ENCODE measurements at regions not wholly inside any gene's neighbourhood (a gene's known extent, or its start where the extent isn't known, plus 50 kb on each side); places are given as distances from the start of the nearest gene placed in this dataset.
"Not testable (repeated sequence)": the region's sequence is repeated elsewhere in the genome, so short reads cannot be mapped to it uniquely, and the experiment has no call there.

DNA sequence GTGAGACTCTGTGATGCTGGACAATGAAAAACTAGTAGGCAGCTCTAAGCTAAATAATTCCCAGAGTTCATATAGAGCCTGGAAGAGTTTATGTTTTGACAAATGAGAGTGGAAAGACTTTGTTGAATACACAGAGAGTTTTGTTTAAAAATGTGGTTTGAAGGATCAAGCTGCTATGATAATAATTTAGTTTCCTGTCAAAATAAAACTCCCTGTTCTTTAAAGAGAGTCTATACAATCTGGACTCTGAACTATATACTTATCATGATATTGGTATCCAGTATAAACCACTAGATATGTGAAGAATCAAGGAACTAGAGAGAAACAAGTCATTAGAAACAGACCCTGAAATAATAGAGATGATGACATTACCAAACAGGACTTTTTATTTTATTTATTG lies 158.6 kb downstream of the C4orf33 start:
- no peak for DNase-seq

DNA sequence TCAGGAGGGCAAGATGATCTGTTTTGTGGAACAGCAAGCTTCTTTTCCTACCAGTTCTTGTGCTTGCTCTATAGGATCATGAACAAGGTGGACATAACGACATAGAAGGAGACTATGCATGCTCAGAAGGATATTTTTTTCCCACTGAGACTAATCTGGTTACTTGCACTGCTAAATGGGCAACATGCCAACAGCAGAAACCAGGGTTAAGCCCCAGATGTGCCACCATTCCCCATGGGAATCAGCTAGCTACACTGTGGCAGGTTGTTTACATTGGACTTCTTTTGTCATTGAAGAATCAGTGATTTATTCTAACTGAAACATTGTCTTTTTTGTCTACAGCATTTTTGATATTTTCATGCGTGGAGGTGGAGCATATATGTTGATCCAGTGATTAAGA lies 165.6 kb downstream of the C4orf33 start:
- no peak for DNase-seq

DNA sequence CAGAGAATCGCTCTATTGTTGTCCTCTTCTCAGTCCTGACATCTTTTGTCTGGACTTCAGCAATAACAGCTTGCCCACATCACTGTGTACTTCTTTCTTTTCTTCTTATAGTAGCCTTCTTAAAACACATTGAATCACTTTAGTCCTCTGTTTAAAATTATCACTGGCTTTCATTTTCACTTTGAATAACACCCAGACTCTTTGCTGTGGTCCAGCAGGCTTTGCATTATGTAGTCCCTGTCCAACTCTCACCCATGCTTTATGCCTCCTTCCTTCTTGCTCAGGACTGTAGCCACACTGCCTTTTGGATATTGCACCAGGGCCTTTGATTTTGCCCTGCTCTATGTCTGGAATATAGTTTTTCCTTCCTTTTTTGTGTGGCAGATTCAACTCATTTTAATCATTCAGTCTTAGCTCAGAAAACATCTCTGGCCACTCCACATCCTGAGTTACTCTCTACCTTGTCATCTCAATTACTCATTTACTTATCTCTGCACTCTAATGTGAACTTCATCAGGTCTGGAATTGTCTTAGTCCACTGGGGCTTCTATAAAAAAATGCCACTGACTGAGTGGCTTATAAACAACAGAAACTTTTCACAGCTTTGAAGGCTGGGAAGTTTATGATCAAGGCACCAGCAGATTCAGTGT lies 168.2 kb downstream of the C4orf33 start:
- no peak for DNase-seq

DNA sequence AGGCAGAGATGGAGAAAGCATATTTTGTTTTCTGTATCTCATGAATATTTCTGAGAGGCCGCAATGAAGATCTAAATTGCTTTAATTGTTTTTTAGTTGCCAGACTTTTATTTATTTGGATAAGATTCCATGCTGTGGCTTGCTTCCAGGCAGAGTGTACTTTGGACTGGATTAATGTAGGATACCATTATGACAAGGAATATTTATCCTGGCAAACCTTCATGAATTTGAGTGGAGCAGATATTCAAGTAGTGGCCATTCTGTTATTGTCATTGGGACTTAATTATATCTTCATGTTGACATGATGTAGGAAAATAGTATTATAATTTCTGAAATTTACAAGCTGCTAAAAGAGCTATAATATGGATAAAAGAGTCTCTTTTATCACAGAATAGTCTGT lies 182.9 kb downstream of the C4orf33 start:
- no peak for DNase-seq

DNA sequence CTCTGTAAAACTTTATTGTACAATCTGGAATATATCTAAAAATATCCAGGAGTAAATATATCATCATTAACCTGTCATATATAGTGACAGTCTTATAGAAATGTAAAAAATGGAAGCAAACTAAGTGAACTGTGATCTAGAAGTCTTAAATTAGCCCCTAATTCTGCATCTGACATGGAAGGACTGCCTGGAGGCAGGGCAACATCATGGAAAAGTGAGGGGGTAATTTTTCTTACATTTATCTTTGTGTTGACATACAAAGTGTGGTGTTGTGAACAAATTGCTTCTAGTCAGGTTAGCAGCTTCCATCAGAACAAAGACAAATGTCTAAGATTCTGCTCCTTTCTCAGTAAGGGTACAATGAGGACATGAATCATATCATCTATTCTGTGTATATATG lies 186.3 kb downstream of the C4orf33 start:
- DNase-seq, result no peak

DNA sequence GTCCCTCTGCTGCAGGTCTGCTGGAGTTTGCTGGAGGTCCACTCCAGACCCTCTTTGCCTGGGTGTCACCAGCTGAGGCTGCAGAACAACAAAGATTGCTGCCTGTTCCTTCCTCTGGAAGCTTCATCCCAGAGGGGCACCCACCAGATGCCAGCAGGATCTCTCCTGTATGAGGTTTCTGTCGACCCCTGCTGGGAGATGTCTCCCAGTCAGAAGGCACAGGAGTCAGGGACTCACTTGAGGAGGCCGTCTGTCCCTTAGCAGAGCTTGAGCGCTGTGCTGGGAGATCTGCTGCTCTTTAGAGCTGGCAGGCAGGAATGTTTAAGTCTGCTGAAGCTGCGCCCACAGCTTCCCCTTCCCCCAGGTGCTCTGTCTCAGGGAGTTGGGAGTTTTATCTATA lies 196.2 kb downstream of the C4orf33 start:
- DNase-seq, result not testable (repeated sequence)

DNA sequence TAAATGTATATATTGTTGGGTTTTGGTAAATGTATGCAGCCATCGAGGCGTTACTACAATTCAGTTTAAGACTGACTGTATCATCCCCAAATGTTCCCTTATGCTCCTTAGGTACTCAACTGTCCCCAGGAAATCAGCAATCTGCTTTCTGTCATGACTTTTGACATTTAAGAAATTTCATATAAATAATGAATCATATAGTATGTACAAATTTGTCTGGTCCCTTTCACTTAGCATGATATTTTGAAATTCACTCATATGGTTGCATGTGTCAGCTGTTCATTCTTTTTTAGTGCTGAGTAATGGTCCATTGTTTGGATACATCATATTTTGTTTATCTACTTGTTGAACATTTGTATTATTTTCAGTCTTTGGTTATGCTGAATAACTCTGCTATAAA lies 218.8 kb downstream of the C4orf33 start:
- DNase-seq, result no peak

DNA sequence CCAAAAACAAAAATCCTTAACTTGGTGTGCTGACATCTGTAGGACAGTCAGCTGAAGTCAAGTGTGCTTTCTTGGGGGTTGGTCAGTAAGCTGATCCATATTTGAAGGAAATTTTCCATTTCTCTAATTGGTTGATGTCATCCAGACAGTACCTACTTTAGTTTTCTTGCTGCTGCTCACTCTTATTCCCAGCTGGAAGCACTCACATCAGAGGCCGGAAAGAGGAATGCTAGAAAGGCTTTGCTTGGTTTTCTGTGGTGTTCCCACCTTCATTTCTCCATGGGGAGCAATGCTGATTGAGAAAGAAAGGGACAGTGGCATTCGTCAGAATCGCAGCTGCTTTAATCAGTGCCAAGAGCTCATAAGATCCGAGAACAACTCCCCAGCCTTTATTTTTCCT lies 227.0 kb downstream of the C4orf33 start:
- DNase-seq, result no peak

DNA sequence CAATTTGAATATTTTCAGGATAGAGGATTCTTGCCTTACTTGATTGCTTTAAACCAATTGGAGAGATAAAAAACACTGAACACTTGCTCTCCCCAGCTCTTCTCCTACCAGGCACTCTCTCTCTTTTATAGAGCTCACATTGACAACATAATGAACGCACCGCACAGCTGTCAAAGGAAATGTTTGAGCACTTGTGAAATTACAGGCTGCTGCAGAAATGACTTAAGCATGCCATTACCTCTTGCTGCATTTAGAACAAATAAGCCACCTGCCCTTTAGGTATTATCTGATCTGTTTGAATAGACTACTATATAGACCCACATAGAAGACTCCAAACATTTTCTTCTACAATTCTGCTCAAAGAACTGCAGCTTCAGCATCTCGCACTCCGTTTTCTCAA lies 227.7 kb downstream of the C4orf33 start:
- no peak for DNase-seq

DNA sequence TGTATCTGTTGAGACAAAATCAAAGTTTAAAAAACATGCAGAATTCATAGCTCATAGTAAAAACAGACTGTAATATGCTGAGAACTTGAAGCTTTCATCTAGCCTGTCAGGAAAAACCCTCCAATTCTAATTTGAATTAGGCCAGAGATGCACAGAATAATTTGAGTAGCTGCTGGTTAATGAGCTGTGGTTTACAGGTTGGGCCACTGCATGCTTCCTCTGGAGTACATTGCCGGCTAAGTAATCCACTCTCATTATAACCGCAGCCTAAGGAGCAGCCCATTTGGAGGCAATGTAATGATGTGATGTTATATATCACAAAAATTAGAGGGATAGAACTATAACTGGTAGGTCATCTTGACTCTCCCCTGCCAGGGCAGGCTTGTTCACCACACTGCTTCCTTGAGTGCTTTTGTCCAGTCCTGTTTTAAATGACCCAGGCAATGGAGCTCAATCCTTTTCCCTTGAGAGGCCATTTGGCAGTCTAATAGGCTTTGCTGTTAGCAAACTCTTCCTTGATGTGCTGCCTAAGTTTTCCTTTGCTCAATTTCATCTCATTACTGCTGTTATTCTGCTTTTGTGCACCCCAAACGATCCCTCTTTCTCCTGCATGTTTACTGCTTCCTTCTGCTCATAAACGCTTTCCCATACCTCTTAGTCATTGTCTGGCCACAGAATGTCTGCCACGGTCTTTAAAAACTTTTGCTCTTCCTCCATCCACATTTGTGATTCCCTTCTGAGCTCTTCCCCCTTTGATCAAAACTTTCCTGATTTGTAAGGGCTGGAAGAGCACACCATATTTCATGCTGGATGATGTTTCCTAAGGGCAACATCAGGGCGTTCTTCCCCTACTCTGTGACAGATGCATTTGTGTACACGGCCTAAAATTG lies 230.9 kb downstream of the C4orf33 start:
- DNase-seq, result no peak

DNA sequence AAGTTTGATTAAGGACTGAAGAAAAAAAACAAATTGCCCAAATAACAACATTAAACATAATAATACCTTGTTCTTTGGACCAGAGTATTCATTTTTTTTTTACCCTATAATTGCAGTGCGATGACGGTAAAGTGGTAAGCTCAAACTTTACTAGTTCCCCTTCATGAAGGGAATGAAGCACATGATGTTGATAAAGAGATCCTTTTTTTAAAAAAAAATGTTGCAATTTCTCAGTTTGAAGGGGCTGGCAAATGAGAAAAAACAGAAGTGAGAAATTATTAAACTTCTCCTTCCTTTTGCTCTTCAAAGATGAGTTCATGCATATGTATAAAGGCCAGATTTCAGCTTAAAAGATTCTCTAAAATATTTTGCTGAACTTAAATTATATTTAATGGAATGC lies 231.7 kb downstream of the C4orf33 start:
- DNase-seq, result no peak

DNA sequence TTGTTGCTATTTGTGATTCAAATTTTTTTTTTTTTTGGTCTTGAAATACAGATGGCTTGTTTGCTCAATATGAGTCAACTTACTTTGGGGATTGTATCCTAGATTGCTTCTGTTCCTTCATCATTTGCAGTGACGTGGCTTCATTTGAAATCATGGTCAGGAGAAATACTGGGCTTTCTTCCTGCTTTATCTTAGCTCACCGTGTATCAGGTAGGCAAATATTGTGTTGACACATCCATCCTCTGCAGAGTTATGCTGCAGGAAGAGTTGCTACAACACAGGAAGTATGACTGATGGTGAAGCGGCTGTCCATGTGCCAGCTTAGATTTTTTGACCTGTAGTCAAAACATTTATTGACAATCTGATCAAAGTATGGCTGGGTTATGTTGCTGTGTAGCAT lies 232.2 kb downstream of the C4orf33 start:
- DNase-seq, result no peak

DNA sequence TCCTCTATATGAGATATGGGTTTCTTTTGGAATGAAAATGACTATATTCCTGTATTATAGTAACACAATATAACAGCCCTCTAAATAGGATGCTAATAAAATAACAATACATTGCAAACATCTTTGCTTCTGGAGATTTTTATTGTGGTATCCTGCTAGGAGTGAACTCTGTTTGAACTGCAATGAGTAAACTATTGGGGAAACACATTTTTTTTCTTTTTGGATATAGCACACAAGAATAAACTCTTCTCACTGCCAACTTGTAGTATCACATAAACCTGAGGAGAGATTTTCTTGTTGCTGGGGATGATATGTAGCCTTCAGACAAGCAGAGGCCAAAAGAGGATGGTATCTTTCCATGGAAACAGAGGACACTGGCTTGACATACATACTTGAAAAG lies 238.2 kb downstream of the C4orf33 start:
- no peak for DNase-seq

DNA sequence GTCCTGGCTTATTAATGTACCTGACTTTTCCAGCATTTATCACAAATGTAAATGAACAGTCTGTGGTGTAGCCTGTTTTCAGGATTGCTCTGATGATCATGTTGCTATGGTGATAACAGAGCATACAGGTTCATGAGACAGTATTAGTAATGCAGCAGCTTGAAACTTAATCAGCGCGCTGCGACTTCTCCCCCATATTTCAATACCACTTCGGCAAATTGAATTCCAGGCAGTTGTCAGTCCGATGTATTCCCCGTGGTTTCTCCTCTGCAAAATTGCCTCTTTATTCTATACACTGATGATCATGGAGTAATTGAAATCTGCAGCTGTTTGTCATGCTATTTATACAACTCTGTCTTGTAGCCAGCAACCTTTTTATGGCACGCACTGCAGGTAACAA lies 239.3 kb downstream of the C4orf33 start:
- no peak for DNase-seq

DNA sequence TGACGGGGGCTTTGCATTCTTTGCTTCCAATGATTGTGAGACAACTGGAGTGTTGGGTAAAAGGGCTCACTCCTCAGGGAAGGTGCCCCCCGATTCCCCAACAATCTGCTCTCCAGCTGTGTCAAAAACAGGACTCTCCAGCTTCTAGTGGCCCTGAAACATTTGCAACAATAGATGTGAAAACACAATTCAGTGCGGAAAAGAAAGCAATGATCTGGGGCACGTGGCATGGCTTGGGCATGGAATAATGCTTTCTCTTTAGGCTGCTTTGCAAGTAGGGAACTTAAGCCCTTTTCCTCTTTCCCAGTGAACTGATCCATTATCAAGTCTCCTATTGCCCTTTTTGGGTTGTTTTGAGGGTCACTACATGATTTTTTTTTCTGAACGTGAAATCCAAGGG lies 239.9 kb downstream of the C4orf33 start:
- no peak for DNase-seq

DNA sequence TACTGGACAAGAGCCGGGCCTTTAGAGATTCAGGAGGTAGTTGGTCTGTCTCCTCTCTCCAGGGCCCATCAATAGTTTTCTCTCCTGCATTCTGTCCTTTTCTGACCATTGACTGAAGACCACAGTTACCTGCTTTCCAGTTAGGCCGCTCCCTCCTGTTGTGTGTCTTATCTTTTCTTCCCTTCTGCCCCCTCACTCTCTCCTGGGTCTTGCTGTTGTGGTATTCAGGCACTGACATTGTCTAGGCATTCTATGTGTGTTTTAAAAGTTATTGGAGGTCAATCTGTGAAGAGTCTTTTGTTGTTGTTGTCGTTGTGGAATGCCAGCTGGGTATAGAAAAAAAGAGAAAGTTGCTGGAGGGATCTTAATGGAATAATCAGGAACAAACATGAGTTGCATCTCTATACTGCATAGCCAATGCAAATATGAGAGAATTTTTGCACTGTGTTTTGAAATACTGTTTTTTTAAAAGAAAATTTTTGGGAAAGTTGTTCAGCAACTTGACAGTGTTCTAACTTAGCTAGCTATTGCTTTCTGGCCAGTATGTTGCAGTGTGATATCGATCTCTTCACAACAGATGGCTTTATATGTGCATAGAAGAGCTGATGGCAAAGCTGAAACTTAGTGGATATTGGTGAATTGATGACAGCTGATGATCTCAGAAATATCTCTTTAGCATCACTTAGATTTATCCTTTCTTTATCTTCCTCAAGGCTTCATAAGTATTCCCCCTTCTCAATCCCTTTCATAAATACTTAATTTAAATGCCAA lies 240.7 kb downstream of the C4orf33 start:
- no peak for DNase-seq

DNA sequence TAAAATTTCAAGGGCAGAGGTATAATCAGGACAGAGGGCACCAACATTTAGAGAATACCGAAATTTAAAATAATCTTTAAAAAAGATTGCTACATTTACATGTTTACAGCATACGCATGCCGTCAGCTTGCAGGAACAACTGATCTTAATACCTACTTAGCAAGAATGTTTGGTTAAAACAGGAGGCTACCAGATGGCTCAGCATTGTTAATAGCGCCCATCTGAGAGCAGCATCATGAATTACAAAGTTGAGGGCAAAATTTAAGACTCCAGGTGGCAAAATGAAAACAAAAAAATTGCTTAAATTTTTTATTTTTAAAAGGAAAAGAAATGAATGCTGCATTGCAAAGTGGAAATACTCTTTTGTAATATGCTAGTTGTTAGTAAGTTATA lies 241.3 kb downstream of the C4orf33 start:
- no peak for DNase-seq

DNA sequence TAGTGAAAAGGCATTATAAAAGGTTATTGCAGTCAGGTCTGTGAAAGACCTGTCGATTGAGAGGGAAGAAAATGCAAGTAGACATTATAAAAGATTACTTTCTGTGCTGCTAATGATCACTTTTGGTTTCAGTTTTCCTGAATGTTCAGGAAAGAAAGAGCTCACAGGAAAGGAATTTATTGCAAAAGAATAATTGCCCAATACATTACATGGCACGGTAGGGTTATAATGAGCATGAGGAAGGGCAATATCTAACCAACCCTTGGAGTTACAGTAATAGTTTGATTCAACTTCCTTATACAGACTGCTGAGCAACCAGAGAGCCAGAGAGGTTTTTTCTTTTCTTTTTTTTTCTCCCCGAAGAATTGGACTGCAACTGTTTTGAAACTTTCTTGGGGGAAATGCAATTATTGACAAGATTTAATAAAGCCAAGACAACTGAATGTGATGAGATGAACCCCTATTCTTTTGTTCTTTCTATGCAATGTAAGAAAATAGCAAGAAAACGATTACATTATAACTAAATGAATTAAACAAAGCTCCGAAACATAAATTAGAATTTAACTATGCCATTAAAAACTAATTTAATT lies 247.0 kb downstream of the C4orf33 start:
- DNase-seq, result no peak

DNA sequence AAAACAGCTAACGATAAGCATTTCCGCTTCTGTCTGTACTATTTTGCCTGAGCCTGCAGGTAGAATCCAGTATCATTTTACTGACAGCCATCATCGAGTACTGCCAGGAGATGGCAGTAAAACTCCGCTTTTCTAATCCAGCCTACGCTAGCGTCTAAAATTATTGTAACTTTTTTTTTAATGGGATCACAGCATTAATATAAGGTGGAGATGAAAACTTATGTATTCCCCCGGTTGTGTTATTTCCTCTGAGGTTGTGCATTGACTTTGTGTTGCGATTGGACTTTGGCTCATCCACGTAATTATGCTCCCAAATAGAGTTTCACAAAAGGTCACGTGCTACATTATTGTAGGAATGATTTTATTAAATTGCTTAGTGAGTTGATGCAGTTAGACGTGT lies 248.1 kb downstream of the C4orf33 start:
- no peak for DNase-seq

DNA sequence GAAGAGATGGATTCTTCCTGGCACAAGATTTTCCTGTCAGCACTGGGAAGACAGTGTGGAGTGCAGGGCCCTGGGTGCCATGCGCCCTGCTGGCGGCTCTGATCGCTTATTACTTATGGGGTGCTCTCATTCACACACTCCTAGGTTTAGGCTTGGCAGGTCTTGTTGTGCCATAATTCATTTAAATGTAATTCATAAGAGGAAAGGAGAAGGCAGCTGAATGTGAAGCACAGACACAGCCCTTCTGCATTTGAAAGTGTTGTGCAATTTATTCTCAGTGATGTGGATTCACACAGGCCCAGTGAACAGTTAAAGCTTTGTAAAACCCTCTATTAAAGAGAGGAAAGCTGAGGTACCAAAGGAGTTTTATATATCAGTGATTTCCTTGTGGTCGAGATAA lies 249.7 kb downstream of the C4orf33 start:
- no peak for DNase-seq

DNA sequence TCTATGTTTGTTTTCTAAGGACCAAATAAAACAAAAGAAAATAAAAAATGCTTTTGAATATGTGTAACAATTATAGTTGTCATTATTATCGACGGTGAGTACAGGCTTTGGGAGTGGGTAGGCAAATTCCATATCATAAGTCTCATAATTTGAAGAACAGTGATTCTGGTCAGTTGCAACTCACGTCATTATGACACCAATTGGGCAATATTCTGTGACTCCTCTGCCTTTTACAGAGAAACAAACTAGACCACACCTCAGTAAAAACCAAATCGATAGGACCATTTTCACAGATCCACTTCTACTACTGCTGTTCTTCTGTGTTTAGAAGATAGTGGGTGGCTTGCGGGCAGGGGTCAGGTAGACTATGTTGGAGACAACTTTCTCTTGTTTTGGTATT lies 250.1 kb downstream of the C4orf33 start:
- no peak for DNase-seq

DNA sequence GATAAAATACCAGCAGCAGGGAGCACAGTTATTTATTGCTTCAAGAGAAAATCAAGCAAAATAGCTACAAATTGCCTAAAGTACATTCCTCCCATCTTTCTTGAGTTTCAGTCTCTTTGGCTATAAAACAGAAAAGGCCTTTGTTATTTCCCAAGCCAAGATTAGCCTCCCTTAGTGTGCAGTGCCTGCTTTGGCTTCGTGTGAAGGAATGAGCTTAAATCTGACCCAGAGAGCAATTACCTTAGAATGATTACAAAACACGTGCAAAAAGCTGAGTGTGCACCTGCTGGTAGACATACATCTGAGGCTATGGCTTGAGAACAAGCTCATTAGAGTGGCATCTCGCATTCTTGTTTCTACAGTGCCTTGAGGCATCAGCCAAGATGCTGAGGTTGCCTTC lies 250.8 kb downstream of the C4orf33 start:
- no peak for DNase-seq
